H9 (cell line): ENCODE measurements at regions not wholly inside any gene's neighbourhood (a gene's known extent, or its start where the extent isn't known, plus 50 kb on each side); places are given as distances from the start of the nearest gene placed in this dataset.

Experiments used
- DNase-seq: peaks from one replicate; pipeline ENCODE4 v3.0.0-alpha.2; 2017
- H2AFZ ChIP-seq: one replicate; pipeline ENCODE4 v1.6.1; 2013; ENCODE audit warnings: mild to moderate bottlenecking, low read length, control low read depth, moderate library complexity
- H2AK5ac ChIP-seq: 2 replicates; pipeline ENCODE4 v1.6.1; 2013; ENCODE audit warnings: low read length, control low read depth, mixed read lengths; ENCODE audit not compliant: insufficient read length
- H2BK120ac ChIP-seq: one replicate; pipeline ENCODE4 v1.6.1; 2013; ENCODE audit warnings: low read depth, mild to moderate bottlenecking, low read length, control low read depth, inconsistent platforms; ENCODE audit not compliant: poor library complexity, severe bottlenecking
- H2BK12ac ChIP-seq: 2 replicates; pipeline ENCODE4 v1.6.1; 2013; ENCODE audit warnings: low read length, control low read depth, mixed read lengths, low read depth; ENCODE audit not compliant: insufficient read length
- H2BK15ac ChIP-seq: 2 replicates; pipeline ENCODE4 v1.6.1; 2013; ENCODE audit warnings: low read depth, low read length, control low read depth
- H2BK20ac ChIP-seq: one replicate; pipeline ENCODE4 v1.6.1; 2013; ENCODE audit warnings: low read depth, mild to moderate bottlenecking, low read length, control low read depth, inconsistent platforms; ENCODE audit not compliant: poor library complexity, severe bottlenecking
- H2BK5ac ChIP-seq: 2 replicates; pipeline ENCODE4 v1.6.1; 2013; ENCODE audit warnings: low read length, control low read depth, mixed read lengths; ENCODE audit not compliant: insufficient read length
- H3K14ac ChIP-seq: 2 replicates; pipeline ENCODE4 v1.6.1; 2013; ENCODE audit warnings: low read length, control low read depth; ENCODE audit not compliant: insufficient read depth
- H3K18ac ChIP-seq: 2 replicates; pipeline ENCODE4 v1.6.1; 2013; ENCODE audit warnings: low read depth, mild to moderate bottlenecking, mixed read lengths, low read length, control low read depth; ENCODE audit not compliant: insufficient read length
- H3K23ac ChIP-seq: 2 replicates; pipeline ENCODE4 v1.6.1; 2013; ENCODE audit warnings: low read length, control low read depth, mixed read lengths, low read depth; ENCODE audit not compliant: insufficient read length
- H3K23me2 ChIP-seq: 2 replicates; pipeline ENCODE4 v1.6.1; 2013; ENCODE audit warnings: low read depth, mild to moderate bottlenecking, mixed read lengths, low read length, control low read depth; ENCODE audit not compliant: insufficient read length, poor library complexity, severe bottlenecking
- H3K27ac ChIP-seq: 2 replicates; pipeline ENCODE4 v1.5.1; 2013; ENCODE audit warnings: low read length, control low read depth, mixed read lengths, low read depth; ENCODE audit not compliant: insufficient read length
- H3K27me3 ChIP-seq: 2 replicates; pipeline ENCODE4 v1.6.1; 2013; ENCODE audit warnings: low read length, control low read depth, inconsistent platforms; ENCODE audit not compliant: insufficient read depth
- H3K4ac ChIP-seq: 2 replicates; pipeline ENCODE4 v1.6.1; 2013; ENCODE audit warnings: low read depth, mild to moderate bottlenecking, control low read depth, inconsistent platforms, low read length, moderate library complexity
- H3K4me1 ChIP-seq: 2 replicates; pipeline ENCODE4 v1.6.1; 2013; ENCODE audit warnings: low read length, control low read depth, inconsistent platforms; ENCODE audit not compliant: insufficient read depth
- H3K4me2 ChIP-seq: 2 replicates; pipeline ENCODE4 v1.6.1; 2013; ENCODE audit warnings: low read length, control low read depth, mixed read lengths; ENCODE audit not compliant: insufficient read length, insufficient read depth
- H3K56ac ChIP-seq: 2 replicates; pipeline ENCODE4 v1.6.1; 2013; ENCODE audit warnings: low read depth, mild to moderate bottlenecking, mixed read lengths, low read length, control low read depth; ENCODE audit not compliant: insufficient read length
- H3K79me1 ChIP-seq: 2 replicates; pipeline ENCODE4 v1.6.1; 2013; ENCODE audit warnings: low read depth, mild to moderate bottlenecking, moderate library complexity, low read length, control low read depth, inconsistent platforms; ENCODE audit not compliant: insufficient read depth, poor library complexity, severe bottlenecking
- H3K79me2 ChIP-seq: 2 replicates; pipeline ENCODE4 v1.6.1; 2013; ENCODE audit warnings: low read length, control low read depth, inconsistent platforms; ENCODE audit not compliant: insufficient read depth
- H3K9ac ChIP-seq: 2 replicates; pipeline ENCODE4 v1.6.1; 2013; ENCODE audit warnings: low read length, control low read depth, mixed read lengths; ENCODE audit not compliant: insufficient read length; ENCODE audit errors: extremely low read depth
- H3K9me3 ChIP-seq: one replicate; pipeline ENCODE4 v1.6.1; 2013; ENCODE audit warnings: low read depth, low read length, inconsistent platforms; ENCODE audit not compliant: control insufficient read depth
- H3T11ph ChIP-seq: one replicate; pipeline ENCODE4 v1.6.1; 2013; ENCODE audit warnings: mild to moderate bottlenecking, low read length, control low read depth, inconsistent platforms
- H4K20me1 ChIP-seq: one replicate; pipeline ENCODE4 v1.6.1; 2013; ENCODE audit not compliant: control insufficient read depth, insufficient read length, insufficient read depth
- H4K5ac ChIP-seq: 2 replicates; pipeline ENCODE4 v1.6.1; 2013; ENCODE audit warnings: low read depth, mild to moderate bottlenecking, mixed read lengths, low read length, control low read depth; ENCODE audit not compliant: insufficient read length
- H4K8ac ChIP-seq: replicated peaks from 2 replicates; pipeline ENCODE4 v1.6.1; 2013; ENCODE audit warnings: low read length, control low read depth, mixed read lengths, low read depth; ENCODE audit not compliant: insufficient read length
- H4K91ac ChIP-seq: 2 replicates; pipeline ENCODE4 v1.6.1; 2013; ENCODE audit warnings: low read depth, mild to moderate bottlenecking, moderate library complexity, mixed read lengths, low read length, control low read depth; ENCODE audit not compliant: insufficient read length
- H3K27ac Mint-ChIP-seq, 3 experiments: 2 replicates in 2 of 3; 3 replicates in 1 of 3; pipeline ENCODE4 v1.8.0; 2020 to 2021; ENCODE audit warnings: mixed read lengths in 3 of 3, mild to moderate bottlenecking in 1 of 3, moderate library complexity in 1 of 3
- H3K27me3 Mint-ChIP-seq: 2 replicates; pipeline ENCODE4 v1.8.0; 2021; ENCODE audit warnings: low read depth, mild to moderate bottlenecking, moderate library complexity, mixed read lengths
- H3K36me3 Mint-ChIP-seq, 3 experiments: 2 replicates in 2 of 3; 3 replicates in 1 of 3; pipeline ENCODE4 v1.8.0; 2020 to 2021; ENCODE audit warnings: low read depth in 3 of 3, mixed read lengths in 3 of 3; ENCODE audit not compliant: insufficient read depth in 1 of 3
- H3K4me1 Mint-ChIP-seq, 2 experiments: 2 replicates each; pipeline ENCODE4 v1.8.0; 2020; ENCODE audit warnings: mixed read lengths in 2 of 2
- H3K4me3 Mint-ChIP-seq, 2 experiments: 2 replicates in 1 of 2; 3 replicates in 1 of 2; pipeline ENCODE4 v1.8.0; 2020 to 2021; ENCODE audit warnings: mild to moderate bottlenecking in 2 of 2, mixed read lengths in 2 of 2, moderate library complexity in 1 of 2
- H3K9me3 Mint-ChIP-seq, 2 experiments: 2 replicates in 1 of 2; 3 replicates in 1 of 2; pipeline ENCODE4 v1.8.0; 2020; ENCODE audit warnings: mild to moderate bottlenecking in 2 of 2, mixed read lengths in 2 of 2, moderate library complexity in 1 of 2
- WGBS: extraction: QIAGEN DNeasy Blood & Tissue Kit; methylation state at CpG from one replicate; pipeline ENCODE4 v1.1.7; 2013; ENCODE audit warnings: missing lambda C conversion rate, low lambda C conversion rate, mixed read lengths; ENCODE audit not compliant: insufficient read length; ENCODE audit errors: extremely low coverage; 5-methylcytosine and 5-hydroxymethylcytosine counted together
- TF ChIP-seq, protein P1 (sequence below): fragments of 200-600 bp; sonication (generic); conservative IDR thresholded peaks from 3 replicates; pipeline ENCODE4 v1.8.0; 2021; ENCODE audit warnings: antibody characterized with exemption, mild to moderate bottlenecking

GRCh38 chr5:155313518-155313917 is 300.0 kb downstream of the KIF4B start:
- no peak overlapping the region for H3K23ac ChIP-seq
- no peaks in the 10 kb centered on the region for H3K9me3 ChIP-seq
- H2BK20ac ChIP-seq, result no peak overlapping the region
- no CpG with 5 or more reads among the region's 2 CpGs for WGBS
- H3K27me3 ChIP-seq, result no peaks in the 10 kb centered on the region
- H3K9ac ChIP-seq, result no peak overlapping the region
- no peak overlapping the region for H3K56ac ChIP-seq
- H3K4me1 ChIP-seq, result no peaks in the 10 kb centered on the region
- no peaks in the 10 kb centered on the region for H3K79me1 ChIP-seq
- no peak overlapping the region for H3K18ac ChIP-seq
- H2BK15ac ChIP-seq, result no peak overlapping the region
- no peak overlapping the region for H3K14ac ChIP-seq
- H3K9me3 Mint-ChIP-seq, result no peaks in the 10 kb centered on the region
- no peak overlapping the region for H3K27ac ChIP-seq
- no peak overlapping the region for H2BK12ac ChIP-seq
- no peaks in the 10 kb centered on the region for H3K27me3 Mint-ChIP-seq
- H2BK5ac ChIP-seq, result no peak overlapping the region
- H3K4ac ChIP-seq, result no peak overlapping the region
- TF ChIP-seq, protein P1, sequence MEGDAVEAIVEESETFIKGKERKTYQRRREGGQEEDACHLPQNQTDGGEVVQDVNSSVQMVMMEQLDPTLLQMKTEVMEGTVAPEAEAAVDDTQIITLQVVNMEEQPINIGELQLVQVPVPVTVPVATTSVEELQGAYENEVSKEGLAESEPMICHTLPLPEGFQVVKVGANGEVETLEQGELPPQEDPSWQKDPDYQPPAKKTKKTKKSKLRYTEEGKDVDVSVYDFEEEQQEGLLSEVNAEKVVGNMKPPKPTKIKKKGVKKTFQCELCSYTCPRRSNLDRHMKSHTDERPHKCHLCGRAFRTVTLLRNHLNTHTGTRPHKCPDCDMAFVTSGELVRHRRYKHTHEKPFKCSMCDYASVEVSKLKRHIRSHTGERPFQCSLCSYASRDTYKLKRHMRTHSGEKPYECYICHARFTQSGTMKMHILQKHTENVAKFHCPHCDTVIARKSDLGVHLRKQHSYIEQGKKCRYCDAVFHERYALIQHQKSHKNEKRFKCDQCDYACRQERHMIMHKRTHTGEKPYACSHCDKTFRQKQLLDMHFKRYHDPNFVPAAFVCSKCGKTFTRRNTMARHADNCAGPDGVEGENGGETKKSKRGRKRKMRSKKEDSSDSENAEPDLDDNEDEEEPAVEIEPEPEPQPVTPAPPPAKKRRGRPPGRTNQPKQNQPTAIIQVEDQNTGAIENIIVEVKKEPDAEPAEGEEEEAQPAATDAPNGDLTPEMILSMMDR, result no peak
- H3K23me2 ChIP-seq, result no peaks in the 10 kb centered on the region
- no peak overlapping the region for H4K5ac ChIP-seq
- no peak overlapping the region for H2AK5ac ChIP-seq
- peaks cover 3 to 4% of the 10 kb centered on the region in 2 experiments; a peak in 2 of 4 replicates for H3K4me1 Mint-ChIP-seq
- H3K4me2 ChIP-seq, result no peak overlapping the region
- H4K91ac ChIP-seq, result no peak overlapping the region
- H3K4me3 Mint-ChIP-seq, result no peak overlapping the region
- H4K8ac ChIP-seq, result no peak overlapping the region
- no peak overlapping the region for H2BK120ac ChIP-seq
- no peaks in the 10 kb centered on the region for H4K20me1 ChIP-seq
- H3K27ac Mint-ChIP-seq, result no peak overlapping the region
- DNase-seq, result no peak
- no peak overlapping the region for H2AFZ ChIP-seq
- no peaks in the 10 kb centered on the region for H3K79me2 ChIP-seq
- no peak overlapping the region for H3T11ph ChIP-seq
- no peaks in the 10 kb centered on the region for H3K36me3 Mint-ChIP-seq
